ENCODE measurements at regions not wholly inside any gene's neighbourhood (a gene's known extent, or its start where the extent isn't known, plus 50 kb on each side); places are given as distances from the start of the nearest gene placed in this dataset.

DNA sequence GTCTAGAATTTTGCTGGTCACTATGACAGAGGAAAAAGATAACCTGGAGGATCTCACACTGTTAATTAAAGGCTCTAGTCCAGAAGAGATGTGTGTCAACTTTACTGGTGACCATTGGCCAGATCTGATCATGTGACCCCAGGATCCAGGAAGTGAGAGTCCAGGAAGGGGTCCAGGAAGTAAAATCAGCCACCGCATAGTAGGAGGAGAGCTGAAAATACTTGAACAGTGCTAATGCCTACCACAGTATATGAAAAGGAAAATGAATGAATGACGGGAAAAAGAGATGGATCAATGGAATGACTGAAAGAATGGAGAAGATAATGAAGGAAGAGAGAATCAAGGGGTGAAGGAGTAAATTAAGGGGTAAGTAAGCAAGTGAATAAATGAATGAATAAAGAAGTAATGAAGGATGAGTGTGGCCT, 415.3 kb downstream of the RPS24 start:
- DNase-seq (ENCODE audit: low read depth), result no peak
- Histone ChIP-seq H3K4me3 (ENCODE audit: low read depth, low read length) (no peak overlapping the region), H3K36me3 (ENCODE audit: control insufficient read depth, insufficient read depth, low read length) (no peaks in the 10 kb centered on the region), H3K27me3 (ENCODE audit: control insufficient read depth, insufficient read depth, low read length) (peaks cover 4% of the 10 kb centered on the region)
- TF ChIP-seq, protein P1, sequence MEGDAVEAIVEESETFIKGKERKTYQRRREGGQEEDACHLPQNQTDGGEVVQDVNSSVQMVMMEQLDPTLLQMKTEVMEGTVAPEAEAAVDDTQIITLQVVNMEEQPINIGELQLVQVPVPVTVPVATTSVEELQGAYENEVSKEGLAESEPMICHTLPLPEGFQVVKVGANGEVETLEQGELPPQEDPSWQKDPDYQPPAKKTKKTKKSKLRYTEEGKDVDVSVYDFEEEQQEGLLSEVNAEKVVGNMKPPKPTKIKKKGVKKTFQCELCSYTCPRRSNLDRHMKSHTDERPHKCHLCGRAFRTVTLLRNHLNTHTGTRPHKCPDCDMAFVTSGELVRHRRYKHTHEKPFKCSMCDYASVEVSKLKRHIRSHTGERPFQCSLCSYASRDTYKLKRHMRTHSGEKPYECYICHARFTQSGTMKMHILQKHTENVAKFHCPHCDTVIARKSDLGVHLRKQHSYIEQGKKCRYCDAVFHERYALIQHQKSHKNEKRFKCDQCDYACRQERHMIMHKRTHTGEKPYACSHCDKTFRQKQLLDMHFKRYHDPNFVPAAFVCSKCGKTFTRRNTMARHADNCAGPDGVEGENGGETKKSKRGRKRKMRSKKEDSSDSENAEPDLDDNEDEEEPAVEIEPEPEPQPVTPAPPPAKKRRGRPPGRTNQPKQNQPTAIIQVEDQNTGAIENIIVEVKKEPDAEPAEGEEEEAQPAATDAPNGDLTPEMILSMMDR (IDR thresholded peaks at IDR 0.05; ENCODE audit: insufficient read depth, low read length, poor library complexity, severe bottlenecking), result no peak

DNA sequence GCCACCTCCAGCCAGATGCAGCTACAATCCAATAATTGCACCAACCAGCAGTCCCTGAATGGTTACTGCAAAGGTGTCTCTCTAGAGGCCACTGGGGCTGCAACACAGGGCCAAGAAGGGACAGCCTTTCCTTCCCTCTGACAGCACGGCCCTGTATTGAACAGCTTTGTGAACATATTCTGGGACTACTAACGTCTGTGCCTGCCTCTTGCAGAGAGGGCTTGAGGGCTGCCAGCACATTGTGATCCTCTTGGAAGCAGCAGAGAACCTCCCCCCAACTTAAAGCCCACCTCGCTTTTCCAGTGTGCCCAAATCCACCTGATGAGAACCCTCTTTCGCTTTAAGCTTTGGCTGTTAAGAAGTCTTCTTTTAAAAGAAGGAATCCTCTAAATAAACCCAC, 415.9 kb downstream of the RPS24 start:
- H3K4me3 ChIP-seq (ENCODE audit: low read depth, low read length), result no peak overlapping the region
- no peak for DNase-seq (ENCODE audit: low read depth)
- TF ChIP-seq, protein P1 (IDR thresholded peaks at IDR 0.05; ENCODE audit: insufficient read depth, low read length, poor library complexity, severe bottlenecking), result no peak

DNA sequence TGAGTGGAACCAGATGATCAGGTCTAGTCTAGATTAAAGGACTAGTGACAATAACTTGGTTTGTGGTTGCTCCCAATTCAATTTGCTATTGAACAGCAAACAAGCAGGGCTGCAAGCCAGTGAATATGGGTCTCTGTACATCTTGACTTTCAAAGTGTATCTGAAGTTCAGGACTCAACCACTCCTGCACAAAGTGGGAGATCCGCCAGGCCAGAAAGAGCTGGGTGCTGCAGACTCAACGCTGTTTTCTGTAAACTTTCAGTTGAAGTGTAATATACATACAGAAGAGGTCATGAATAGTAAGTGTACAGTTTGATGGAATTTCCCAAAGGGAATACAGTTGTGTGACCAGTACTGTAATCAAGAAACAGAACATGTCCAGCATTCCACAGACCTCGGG, 416.6 kb downstream of the RPS24 start:
- Histone ChIP-seq H3K27me3 (ENCODE audit: control insufficient read depth, insufficient read depth, low read length) (peaks cover 4% of the 10 kb centered on the region), H3K36me3 (ENCODE audit: control insufficient read depth, insufficient read depth, low read length) (no peaks in the 10 kb centered on the region), H3K4me3 (ENCODE audit: low read depth, low read length) (no peak overlapping the region)
- TF ChIP-seq, protein P1 (IDR thresholded peaks at IDR 0.05; ENCODE audit: insufficient read depth, low read length, poor library complexity, severe bottlenecking), result no peak
- DNase-seq (ENCODE audit: low read depth), result no peak

More for the DNA sequence above, 415.9 kb downstream of the RPS24 start:
- Histone ChIP-seq H3K36me3 (ENCODE audit: control insufficient read depth, insufficient read depth, low read length) (no peaks in the 10 kb centered on the region), H3K27me3 (ENCODE audit: control insufficient read depth, insufficient read depth, low read length) (peaks cover 4% of the 10 kb centered on the region)

DNA sequence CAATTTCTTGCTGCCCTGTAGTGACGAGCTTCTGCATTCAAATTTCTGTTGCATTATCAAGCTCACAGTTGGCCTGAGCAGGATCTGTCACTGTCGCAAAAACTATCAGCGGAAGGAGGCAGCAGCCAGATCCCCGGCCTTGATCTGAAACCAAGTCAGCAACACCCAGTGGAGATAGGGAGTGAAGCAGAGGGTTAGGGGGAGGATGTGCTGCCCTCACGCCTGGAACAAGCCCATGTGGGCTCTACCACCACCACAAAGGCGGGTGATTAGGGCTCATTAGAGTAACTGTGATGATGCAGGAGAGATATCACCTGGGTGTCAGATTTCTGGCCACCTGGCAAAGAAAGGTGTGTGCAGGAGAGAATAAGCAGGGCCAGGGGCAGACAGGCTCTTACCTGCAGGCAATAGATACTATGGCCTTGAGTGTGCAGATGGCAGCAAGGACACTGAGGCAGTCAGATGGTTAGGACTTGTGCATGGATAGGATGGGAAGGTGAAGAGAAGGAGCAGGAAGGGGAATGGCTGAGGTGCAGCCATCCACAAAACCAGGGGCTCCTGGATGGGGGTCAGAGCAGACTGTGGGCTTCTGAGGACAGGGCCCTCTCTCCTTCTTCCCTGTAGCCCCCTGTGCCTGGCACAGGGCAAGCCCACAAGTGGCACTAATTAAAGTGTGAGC, 417.3 kb downstream of the RPS24 start:
- DNase-seq (ENCODE audit: low read depth), result no peak
- H3K4me3 ChIP-seq (ENCODE audit: low read depth, low read length), result no peak overlapping the region
- no peaks in the 10 kb centered on the region for H3K36me3 ChIP-seq (ENCODE audit: control insufficient read depth, insufficient read depth, low read length)
- H3K27me3 ChIP-seq (ENCODE audit: control insufficient read depth, insufficient read depth, low read length), result peaks cover 4% of the 10 kb centered on the region
- TF ChIP-seq, protein P1 (IDR thresholded peaks at IDR 0.05; ENCODE audit: insufficient read depth, low read length, poor library complexity, severe bottlenecking), result no peak

DNA sequence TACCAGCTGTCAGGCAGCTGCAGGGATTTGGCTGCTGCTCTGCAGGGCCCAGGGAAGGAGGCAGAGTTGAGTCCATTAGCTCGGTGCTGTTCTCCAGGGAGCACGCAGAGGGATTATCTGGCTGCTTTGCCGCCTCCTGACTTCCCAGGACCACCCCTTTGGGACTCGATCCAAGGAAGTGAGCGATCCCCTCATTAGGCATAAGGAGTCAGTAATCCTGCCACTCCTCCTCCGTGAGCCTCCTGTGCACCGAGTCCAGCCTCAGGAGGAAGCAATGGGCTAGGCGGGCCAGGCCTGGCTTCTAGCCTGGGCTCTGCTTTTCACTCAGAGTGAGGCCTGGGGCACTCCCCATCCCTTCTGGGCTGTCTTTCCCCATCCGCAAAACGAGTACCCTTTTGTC, 417.9 kb downstream of the RPS24 start:
- TF ChIP-seq, protein P1 (IDR thresholded peaks at IDR 0.05; ENCODE audit: insufficient read depth, low read length, poor library complexity, severe bottlenecking), result no peak
- DNase-seq (ENCODE audit: low read depth), result no peak
- Histone ChIP-seq H3K4me3 (ENCODE audit: low read depth, low read length) (no peak overlapping the region), H3K27me3 (ENCODE audit: control insufficient read depth, insufficient read depth, low read length) (peaks cover 4% of the 10 kb centered on the region), H3K36me3 (ENCODE audit: control insufficient read depth, insufficient read depth, low read length) (no peaks in the 10 kb centered on the region)

DNA sequence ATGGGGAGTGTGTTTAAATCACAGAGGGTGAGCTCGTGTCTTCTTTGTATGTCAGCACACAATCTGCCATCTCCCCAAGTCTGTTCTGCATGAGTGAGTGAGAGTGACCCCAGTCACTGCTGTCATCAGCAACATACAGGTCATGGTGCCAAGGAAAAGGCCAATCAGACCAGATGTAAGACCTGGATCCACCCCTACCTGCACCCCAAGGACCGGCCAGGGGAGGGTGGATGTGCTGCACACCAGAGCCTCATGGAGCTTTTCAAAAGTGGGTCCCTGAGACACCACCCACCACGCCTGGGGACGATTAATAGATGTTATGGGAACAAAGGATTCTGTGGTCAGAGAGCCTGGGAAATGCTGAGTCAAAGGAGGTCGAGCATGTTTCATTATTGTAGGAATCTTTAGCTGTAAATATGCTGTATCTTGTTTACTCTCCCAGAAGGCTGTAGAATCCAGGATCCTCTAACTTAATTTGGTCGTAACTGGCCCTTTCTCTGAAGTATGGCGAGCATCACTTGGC, 420.5 kb downstream of the RPS24 start:
- TF ChIP-seq, protein P1 (IDR thresholded peaks at IDR 0.05; ENCODE audit: insufficient read depth, low read length, poor library complexity, severe bottlenecking), result no peak
- DNase-seq (ENCODE audit: low read depth), result no peak
- Histone ChIP-seq H3K36me3 (ENCODE audit: control insufficient read depth, insufficient read depth, low read length) (no peaks in the 10 kb centered on the region), H3K27me3 (ENCODE audit: control insufficient read depth, insufficient read depth, low read length) (peaks cover 4% of the 10 kb centered on the region), H3K4me3 (ENCODE audit: low read depth, low read length) (no peak overlapping the region)
